GM19395 (cell line): ENCODE measurements at regions not wholly inside any gene's neighbourhood (a gene's known extent, or its start where the extent isn't known, plus 50 kb on each side); places are given as distances from the start of the nearest gene placed in this dataset.

ENCODE experiments used
- ATAC-seq: cut with Tn5 transposase; IDR thresholded peaks from one replicate; pipeline ENCODE4 v1.9.1; 2021; ENCODE audit warnings: mild to moderate bottlenecking, moderate library complexity; ENCODE audit not compliant: unreplicated experiment

GRCh38 chr14:31964490-31964889 is 112.6 kb upstream of the ARHGAP5 start:
- ATAC-seq: no peak

DNA sequence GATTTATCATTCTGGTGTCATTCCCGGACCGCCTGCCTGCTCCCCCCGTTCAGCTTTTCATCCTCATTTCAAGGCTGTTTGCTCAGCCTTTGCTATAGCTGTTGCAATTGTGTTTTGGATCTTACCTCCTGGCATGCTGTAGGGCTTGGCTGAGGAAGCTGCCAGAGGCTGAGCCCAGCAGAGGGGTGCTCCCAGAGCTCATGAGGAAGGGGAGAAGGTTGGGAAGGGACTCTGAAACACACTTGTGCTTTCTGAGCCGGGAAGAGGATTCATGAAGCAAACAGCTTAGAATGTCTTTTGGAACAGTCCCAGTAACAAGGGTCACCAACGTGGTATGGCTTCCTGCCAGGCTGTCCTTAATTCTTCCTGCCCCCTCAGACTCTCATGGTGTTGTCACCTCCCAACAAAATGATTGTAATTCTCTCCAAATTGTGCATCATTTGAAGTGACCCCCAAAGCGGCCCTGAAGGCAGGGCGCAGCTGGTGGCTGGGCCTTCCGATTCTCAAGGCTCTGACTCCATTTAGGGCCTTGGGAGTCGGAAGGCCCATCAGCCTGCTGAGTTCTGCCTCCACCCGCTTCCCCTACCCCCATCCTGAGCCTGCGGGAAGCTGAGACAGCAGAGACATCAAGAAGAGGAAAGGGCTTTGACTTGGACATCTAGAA is 111.9 kb upstream of the ARHGAP5 start:
- ATAC-seq: no peak

DNA sequence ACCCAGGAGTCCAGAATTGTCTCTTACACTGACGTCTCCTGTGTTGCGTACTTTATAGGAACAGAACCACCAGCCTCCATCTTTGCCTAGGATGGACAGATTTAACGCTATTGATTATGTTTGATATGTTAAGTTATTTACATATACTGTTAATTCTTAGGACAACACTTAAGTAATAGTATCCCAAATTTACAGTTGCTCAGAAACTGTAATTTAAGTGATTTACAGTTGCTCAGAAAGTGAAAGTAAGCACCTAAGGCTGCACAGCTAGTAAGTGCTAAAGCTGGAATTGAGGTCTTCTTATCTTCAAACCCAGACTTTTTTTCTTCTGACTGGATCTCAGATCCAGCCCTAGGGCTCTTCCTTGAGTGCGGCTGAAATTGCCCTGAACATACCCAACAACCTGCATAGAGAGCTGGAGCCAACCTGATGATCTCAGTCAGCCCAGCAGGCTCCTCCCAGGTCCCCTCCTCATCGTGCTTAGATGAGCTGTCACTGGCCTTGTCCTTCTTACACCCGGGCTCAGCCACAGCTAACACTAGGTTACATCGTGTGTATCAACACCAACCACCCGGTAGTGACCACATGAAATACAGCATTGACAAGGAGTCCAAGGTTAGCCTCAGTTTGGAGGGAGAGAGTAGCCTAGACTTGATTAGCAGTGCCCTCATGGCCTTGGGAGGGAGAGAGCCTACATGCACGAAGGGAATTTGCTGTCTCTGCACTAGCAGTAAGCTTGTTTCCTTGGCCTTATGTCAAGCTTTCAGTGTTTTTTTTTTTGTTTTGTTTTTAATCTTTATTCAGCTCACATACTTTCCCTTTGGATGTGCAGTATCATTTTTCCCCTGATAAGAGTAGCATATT is 111.1 kb upstream of the ARHGAP5 start:
- ATAC-seq: no peak

GRCh38 chr14:31966896-31967668 is 110.0 kb upstream of the ARHGAP5 start:
- ATAC-seq: no peak

DNA sequence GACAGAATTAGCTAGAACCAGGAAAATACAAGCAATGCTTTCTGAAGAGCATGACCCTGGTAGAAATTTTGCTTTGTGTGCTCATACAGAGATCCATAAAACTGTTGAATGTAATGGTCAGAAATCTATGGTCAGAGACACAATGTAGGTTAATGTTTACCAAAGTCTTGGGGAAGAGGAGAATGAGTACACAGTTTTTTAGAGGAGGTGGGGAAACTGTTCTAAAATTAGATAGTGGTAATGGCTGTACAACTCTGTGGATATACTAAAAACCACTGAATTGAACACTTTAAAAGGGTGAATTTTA is 109.5 kb upstream of the ARHGAP5 start:
- ATAC-seq: no peak

- peak; percentile 61 for ATAC-seq
Observed at GRCh38 chr14:31968107-31968810, 108.8 kb upstream of the ARHGAP5 start.

- no peak for ATAC-seq
Observed at GRCh38 chr14:31968956-31969698, 108.0 kb upstream of the ARHGAP5 start.

DNA sequence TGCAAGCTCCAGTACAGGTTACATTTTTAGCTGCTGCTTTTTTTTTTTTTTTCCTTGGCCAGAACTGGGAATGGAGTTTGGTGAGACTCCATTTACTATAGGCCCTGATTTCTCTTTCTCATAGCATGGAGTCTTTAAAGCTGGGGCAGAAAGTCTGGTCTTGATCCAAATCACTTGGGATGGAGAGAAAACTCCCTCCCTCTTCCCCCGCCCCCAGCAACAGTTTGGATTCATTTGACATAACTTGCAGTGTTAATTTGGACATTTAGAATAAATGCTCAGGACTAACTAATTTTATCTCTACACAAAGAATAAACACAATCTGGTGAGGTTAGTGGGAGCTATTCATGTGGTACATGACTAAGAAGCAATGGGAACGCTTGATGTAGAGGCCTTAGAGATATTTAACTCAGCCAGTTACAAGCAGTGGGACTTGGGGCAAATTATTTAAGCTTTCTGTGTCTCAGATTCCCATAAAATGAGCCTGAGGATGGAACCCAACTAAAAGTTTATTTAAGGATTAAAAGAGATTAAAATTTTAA is 107.3 kb upstream of the ARHGAP5 start:
- no peak for ATAC-seq

- ATAC-seq: no peak
Observed at GRCh38 chr14:31970744-31971143, 106.4 kb upstream of the ARHGAP5 start.

- ATAC-seq: no peak
Observed at GRCh38 chr14:31971612-31972011, 105.5 kb upstream of the ARHGAP5 start.

DNA sequence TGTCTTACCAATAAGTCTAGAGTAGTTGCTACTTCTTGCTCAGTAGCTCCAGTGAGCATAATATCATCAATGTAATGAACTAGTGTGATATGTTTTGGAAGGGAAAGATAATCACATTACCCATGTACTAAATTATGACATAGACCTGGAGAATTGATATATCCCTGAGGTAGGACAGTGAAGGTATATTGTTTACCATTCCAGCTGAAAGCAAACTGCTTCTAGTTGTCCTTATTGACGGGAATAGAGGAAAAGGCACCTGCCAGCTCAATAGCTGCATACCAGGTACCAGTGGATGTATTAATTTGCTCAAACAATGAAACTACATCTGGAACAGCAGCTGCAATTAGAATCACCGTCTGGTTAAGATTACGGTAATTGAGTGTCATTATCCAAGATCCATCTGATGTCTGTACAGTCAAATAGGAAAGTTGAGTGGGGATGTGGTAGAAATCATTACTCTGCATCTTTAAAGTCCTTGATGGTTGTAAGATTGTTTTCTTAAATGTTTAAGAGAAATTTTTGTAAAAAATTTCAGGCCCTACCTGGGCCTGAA is 100.0 kb upstream of the ARHGAP5 start:
- ATAC-seq: no peak

DNA sequence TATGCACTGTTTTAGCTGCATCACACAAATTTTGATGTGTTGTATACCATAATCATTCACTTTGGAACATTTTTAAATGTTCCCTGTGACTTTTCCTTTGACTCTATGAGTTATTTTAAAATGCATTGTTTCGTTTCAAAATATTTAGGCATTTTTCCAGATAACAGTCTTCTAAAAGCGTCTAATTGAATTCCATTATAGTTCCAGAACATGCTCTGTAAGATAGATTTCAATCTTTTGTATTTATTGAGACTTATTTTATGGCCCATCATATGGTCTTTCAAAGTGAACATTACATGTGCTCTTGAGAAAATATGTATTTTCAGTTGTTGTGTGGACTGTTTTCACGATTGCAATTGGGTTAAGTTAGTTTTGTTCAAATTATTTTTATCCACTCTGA is 98.7 kb upstream of the ARHGAP5 start:
- no peak for ATAC-seq

DNA sequence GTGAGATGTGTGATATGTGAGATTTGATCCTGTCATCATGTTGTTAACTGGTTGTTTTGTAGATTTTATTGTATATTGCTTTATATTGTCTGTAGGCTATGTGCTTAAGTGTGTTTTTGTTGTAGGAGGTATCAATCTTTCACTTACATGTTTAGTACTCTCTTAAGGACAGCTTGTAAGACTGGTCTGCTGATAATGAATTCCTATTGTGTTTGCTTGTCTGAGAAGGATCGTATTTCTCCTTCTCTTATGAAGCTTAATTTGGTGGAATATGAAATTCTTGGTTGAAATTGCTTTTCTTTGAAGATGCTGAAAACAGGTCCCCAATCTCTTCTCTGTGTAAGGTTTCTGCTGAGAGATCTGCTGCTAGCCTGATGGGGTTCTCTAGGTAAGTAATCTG is 94.5 kb upstream of the ARHGAP5 start:
- ATAC-seq: no peak

- ATAC-seq: no peak
Observed at GRCh38 chr14:31986405-31986804, 90.7 kb upstream of the ARHGAP5 start.

DNA sequence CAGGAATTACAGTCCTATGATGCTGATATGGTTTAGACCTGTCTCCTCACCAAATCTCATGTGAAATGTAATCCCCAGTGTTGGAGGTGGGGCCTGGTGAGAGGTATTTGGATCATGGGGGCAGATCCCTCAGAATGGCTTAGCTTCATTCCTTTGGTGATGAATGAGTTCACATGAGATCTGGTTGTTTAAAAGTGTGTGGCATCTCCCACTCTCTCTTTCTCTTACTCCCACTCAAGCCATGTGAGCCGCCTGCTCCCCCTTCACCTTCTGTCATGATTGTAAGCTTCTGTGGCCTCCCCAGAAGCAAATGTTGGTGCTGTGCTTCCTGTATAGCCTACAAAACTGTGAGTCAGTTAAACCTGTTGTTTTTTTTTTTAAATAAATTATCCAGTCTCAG is 89.4 kb upstream of the ARHGAP5 start:
- no peak for ATAC-seq

GRCh38 chr14:31988244-31988643 is 88.9 kb upstream of the ARHGAP5 start:
- ATAC-seq: no peak

GRCh38 chr14:31990183-31990857 is 86.8 kb upstream of the ARHGAP5 start:
- ATAC-seq: no peak

DNA sequence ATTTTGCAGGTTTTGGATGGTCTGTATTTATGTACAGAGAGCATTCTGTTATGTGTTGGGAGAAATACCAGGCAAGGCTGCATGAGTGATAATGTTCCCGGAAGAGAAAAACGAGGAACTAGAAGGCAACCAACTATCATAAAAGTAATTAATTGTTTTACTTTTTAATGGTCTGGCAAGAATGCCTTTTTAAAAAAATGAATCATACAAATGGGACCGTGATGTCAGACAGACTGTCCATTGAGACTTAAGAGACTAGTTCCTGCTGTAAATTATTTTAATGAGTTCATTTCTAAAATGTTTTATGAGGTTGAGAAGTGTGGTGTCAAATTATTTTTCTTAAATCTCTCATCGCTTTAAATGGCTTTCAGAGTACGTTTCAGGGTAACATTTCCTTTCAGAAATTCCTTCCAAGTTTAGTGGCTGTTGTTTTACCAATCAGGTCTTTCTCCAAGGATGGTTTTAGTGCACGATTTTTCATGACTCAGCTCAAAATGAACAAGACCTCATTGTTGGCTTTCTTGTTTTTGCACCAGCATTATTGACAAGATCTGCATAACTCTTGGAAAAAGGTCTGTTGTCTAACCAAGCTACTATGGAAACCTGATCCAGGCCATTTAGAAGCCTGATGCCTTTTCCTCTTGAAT is 86.1 kb upstream of the ARHGAP5 start:
- no peak for ATAC-seq

DNA sequence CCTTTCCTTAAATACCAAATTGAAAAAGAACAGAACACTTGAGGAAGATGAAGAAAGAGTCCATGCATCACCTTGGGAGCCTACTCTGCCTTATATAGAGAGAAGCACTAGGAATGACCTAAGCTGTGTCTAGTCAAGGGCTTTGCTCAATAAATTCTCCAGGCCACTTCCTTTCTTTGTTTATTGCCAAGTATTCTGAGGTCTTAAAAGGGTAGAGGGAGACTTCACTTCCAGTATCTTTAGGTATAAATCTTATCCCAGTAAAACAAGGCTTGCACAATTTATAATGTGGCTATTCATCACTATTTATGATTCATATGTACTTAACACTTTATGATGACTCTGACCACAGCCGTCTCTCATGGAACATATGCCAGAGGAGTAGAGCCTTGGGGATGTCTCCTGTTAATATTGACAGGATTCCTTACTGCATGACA is 85.1 kb upstream of the ARHGAP5 start:
- no peak for ATAC-seq
